CD14-positive monocyte (primary cell): ENCODE measurements at regions not wholly inside any gene's neighbourhood (a gene's known extent, or its start where the extent isn't known, plus 50 kb on each side); places are given as distances from the start of the nearest gene placed in this dataset.

Experiments
- DNase-seq, 3 donors: peaks; one replicate each; pipeline ENCODE4 v3.0.0-alpha.2; 2011 to 2022
- H2AFZ ChIP-seq: 2 replicates; pipeline ENCODE4 v1.6.0; 2012; ENCODE audit warnings: mild to moderate bottlenecking, low read depth, low read length, inconsistent platforms; ENCODE audit not compliant: insufficient read depth, poor library complexity, severe bottlenecking
- H3K27ac ChIP-seq, 2 donors: 1 replicate in 1 of 2; 2 replicates in 1 of 2; pipeline ENCODE4 v1.5.1; 2012 to 2013; ENCODE audit warnings: low read length in 2 of 2, control low read depth in 1 of 2, inconsistent platforms in 1 of 2, low read depth in 1 of 2, mild to moderate bottlenecking in 1 of 2
- H3K27me3 ChIP-seq, 2 donors: one replicate each; pipeline versions ENCODE4 v1.6.0 to v1.6.1; 2011 to 2013; ENCODE audit warnings: low read length in 2 of 2; ENCODE audit not compliant: control insufficient read depth in 2 of 2, insufficient read depth in 2 of 2
- H3K36me3 ChIP-seq, 2 donors: replicated peaks in 1 of 2; 1 replicate in 1 of 2; 2 replicates in 1 of 2; pipeline versions ENCODE4 v1.5.1 to v1.6.1; 2012 to 2013; ENCODE audit warnings: low read length in 2 of 2, control low read depth in 1 of 2, inconsistent platforms in 1 of 2, mild to moderate bottlenecking in 1 of 2; ENCODE audit not compliant: insufficient read depth in 2 of 2, control insufficient read depth in 1 of 2
- H3K4me1 ChIP-seq, 2 donors: 1 replicate in 1 of 2; 2 replicates in 1 of 2; pipeline versions ENCODE4 v1.5.1 to v1.6.1; 2012 to 2013; ENCODE audit warnings: low read length in 2 of 2, control low read depth in 1 of 2, inconsistent platforms in 1 of 2, mild to moderate bottlenecking in 1 of 2, moderate library complexity in 1 of 2; ENCODE audit not compliant: insufficient read depth in 2 of 2, control insufficient read depth in 1 of 2
- H3K4me2 ChIP-seq: replicated peaks from 2 replicates; pipeline ENCODE3; 2012; ENCODE audit warnings: low read length, moderate library complexity, mild to moderate bottlenecking; ENCODE audit not compliant: poor library complexity, severe bottlenecking; ENCODE audit errors: extremely low read depth
- H3K4me3 ChIP-seq, 3 experiments: fragments of 200-600 bp in 1 of 3; sonication (generic) in 1 of 3; replicated peaks in 1 of 3; 1 replicate in 2 of 3; 2 replicates in 1 of 3; pipeline ENCODE4 v1.5.1; 2011 to 2013; ENCODE audit warnings: low read length in 3 of 3, mild to moderate bottlenecking in 3 of 3, control low read depth in 2 of 3, low read depth in 2 of 3, inconsistent platforms in 1 of 3, moderate library complexity in 1 of 3
- H3K79me2 ChIP-seq: 2 replicates; pipeline ENCODE4 v1.6.0; 2012; ENCODE audit warnings: mild to moderate bottlenecking, control low read depth, inconsistent platforms, low read length, moderate library complexity; ENCODE audit not compliant: insufficient read depth
- H3K9ac ChIP-seq: 2 replicates; pipeline ENCODE4 v1.6.0; 2017; ENCODE audit warnings: low read length, mild to moderate bottlenecking; ENCODE audit not compliant: insufficient read depth, poor library complexity, severe bottlenecking
- H3K9me3 ChIP-seq, 2 donors: replicated peaks in 1 of 2; 1 replicate in 1 of 2; 2 replicates in 1 of 2; pipeline versions ENCODE4 v1.5.1 to v1.6.1; 2012 to 2013; ENCODE audit warnings: low read length in 2 of 2, control low read depth in 1 of 2; ENCODE audit not compliant: control insufficient read depth in 1 of 2, insufficient read depth in 1 of 2
- H4K20me1 ChIP-seq: 2 replicates; pipeline ENCODE4 v1.6.0; 2012; ENCODE audit warnings: mild to moderate bottlenecking, low read length, control low read depth, moderate library complexity; ENCODE audit not compliant: insufficient read depth
- H3K27ac Mint-ChIP-seq, 7 donors: one replicate each; pipeline ENCODE4 v1.8.0; 2020; ENCODE audit warnings: mild to moderate bottlenecking in 7 of 7, mixed read lengths in 7 of 7, moderate library complexity in 6 of 7, inconsistent platforms in 2 of 7
- H3K27me3 Mint-ChIP-seq, 3 donors: one replicate each; pipeline ENCODE4 v1.8.0; 2021 to 2022; ENCODE audit warnings: low read depth in 3 of 3, mild to moderate bottlenecking in 3 of 3, mixed read lengths in 3 of 3, moderate library complexity in 3 of 3, inconsistent platforms in 1 of 3
- H3K36me3 Mint-ChIP-seq, 2 donors: one replicate each; pipeline ENCODE4 v1.8.0; 2020; ENCODE audit warnings: mixed read lengths in 2 of 2, inconsistent platforms in 1 of 2, mild to moderate bottlenecking in 1 of 2
- H3K4me1 Mint-ChIP-seq: one replicate; pipeline ENCODE4 v1.8.0; 2020; ENCODE audit warnings: mild to moderate bottlenecking, mixed read lengths
- H3K4me3 Mint-ChIP-seq, 2 donors: one replicate each; pipeline ENCODE4 v1.8.0; 2020; ENCODE audit warnings: mild to moderate bottlenecking in 2 of 2, mixed read lengths in 2 of 2, moderate library complexity in 1 of 2
- H3K9me3 Mint-ChIP-seq, 7 donors: one replicate each; pipeline ENCODE4 v1.8.0; 2020 to 2022; ENCODE audit warnings: mixed read lengths in 7 of 7, mild to moderate bottlenecking in 6 of 7, moderate library complexity in 6 of 7, inconsistent platforms in 2 of 7
- CTCF ChIP-seq: fragments of 200-600 bp; IDR thresholded peaks from one replicate; pipeline ENCODE4 v1.8.0; 2022; ENCODE audit warnings: antibody characterized with exemption, mild to moderate bottlenecking
- WGBS: methylation state at CpG from one replicate; pipeline ENCODE4 v1.1.5; 2013; ENCODE audit warnings: missing lambda C conversion rate; ENCODE audit not compliant: insufficient coverage; 5-methylcytosine and 5-hydroxymethylcytosine counted together
- intact Hi-C, 2 donors: fragments of 100-400 bp; cut with micrococcal nuclease; formaldehyde crosslinking; loops; one replicate each; pipeline versions ENCODE4 v1.15.0 to v1.15.1; 2023

DNA sequence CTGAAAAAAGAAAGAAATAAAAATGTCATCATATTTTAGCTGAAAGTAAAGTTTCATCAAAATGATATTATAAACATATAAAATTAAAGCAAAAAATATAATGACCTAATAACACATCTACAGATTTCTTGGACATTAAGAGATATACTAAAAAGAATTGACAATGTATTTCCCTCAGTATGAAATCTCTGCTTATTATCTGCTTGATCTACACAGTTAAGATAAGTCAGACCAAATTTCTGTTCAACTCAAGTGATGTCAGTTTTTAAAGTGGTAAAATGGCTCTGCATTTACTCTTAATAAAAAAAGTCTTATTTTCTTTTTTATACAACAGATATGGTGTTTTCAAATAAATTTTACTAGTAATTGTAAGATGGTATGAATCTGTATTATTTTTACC lies 159.4 kb upstream of the SEMA3A start:
- no peak overlapping the region for H3K27ac ChIP-seq
- intact Hi-C loops: no loop called here
- Mint-ChIP-seq H3K4me1 (no peaks in the 10 kb centered on the region), H3K27ac (no peak overlapping the region), H3K4me3 (no peak overlapping the region), H3K9me3 (peaks cover 0 to 4% (median 2%) of the 10 kb centered on the region in 7 donors), H3K36me3 (no peaks in the 10 kb centered on the region), H3K27me3 (no peaks in the 10 kb centered on the region)
- H3K4me1 ChIP-seq: no peaks in the 10 kb centered on the region
- no peak overlapping the region for H3K9ac ChIP-seq
- no peak for TF ChIP-seq CTCF
- H3K4me3 ChIP-seq: no peak overlapping the region
- H3K79me2 ChIP-seq: no peaks in the 10 kb centered on the region
- H4K20me1 ChIP-seq: no peaks in the 10 kb centered on the region
- H3K4me2 ChIP-seq: no peak overlapping the region
- H3K27me3 ChIP-seq: no peaks in the 10 kb centered on the region
- no peak for DNase-seq
- H3K9me3 ChIP-seq: no peaks in the 10 kb centered on the region
- no peak overlapping the region for H2AFZ ChIP-seq
- no peaks in the 10 kb centered on the region for H3K36me3 ChIP-seq

GRCh38 chr7:84339306-84339705 lies 144.7 kb upstream of the SEMA3A start:
- Mint-ChIP-seq H3K36me3 (no peaks in the 10 kb centered on the region), H3K27me3 (peaks cover 0 to 2% (median 1%) of the 10 kb centered on the region in 3 donors), H3K27ac (no peak overlapping the region), H3K4me3 (no peak overlapping the region), H3K9me3 (peaks cover 0 to 5% (median 4%) of the 10 kb centered on the region in 7 donors), H3K4me1 (peaks cover 3% of the 10 kb centered on the region)
- TF ChIP-seq CTCF: no peak
- intact Hi-C loops: no loop called here
- Histone ChIP-seq H4K20me1 (no peaks in the 10 kb centered on the region), H3K27me3 (no peaks in the 10 kb centered on the region), H3K4me2 (no peak overlapping the region), H3K4me3 (no peak overlapping the region), H2AFZ (no peak overlapping the region), H3K4me1 (no peaks in the 10 kb centered on the region), H3K9me3 (no peaks in the 10 kb centered on the region), H3K27ac (no peak overlapping the region), H3K79me2 (no peaks in the 10 kb centered on the region), H3K9ac (no peak overlapping the region), H3K36me3 (no peaks in the 10 kb centered on the region)
- DNase-seq: no peak
- WGBS: no CpG with 5 or more reads among the region's 1 CpG
